HFFc6 (cell line): ENCODE measurements at regions not wholly inside any gene's neighbourhood (a gene's known extent, or its start where the extent isn't known, plus 50 kb on each side); places are given as distances from the start of the nearest gene placed in this dataset.

ENCODE experiments used
- DNase-seq: peaks from one replicate; pipeline ENCODE4 v3.0.0-alpha.2; 2018
- H3K27ac Mint-ChIP-seq: 2 replicates; pipeline ENCODE4 v1.8.0; 2020; ENCODE audit warnings: mild to moderate bottlenecking, mixed read lengths
- H3K27me3 Mint-ChIP-seq: 2 replicates; pipeline ENCODE4 v1.8.0; 2021; ENCODE audit warnings: mild to moderate bottlenecking, moderate library complexity, mixed read lengths; ENCODE audit not compliant: insufficient read depth
- H3K36me3 Mint-ChIP-seq: 2 replicates; pipeline ENCODE4 v1.8.0; 2021; ENCODE audit warnings: low read depth, mixed read lengths
- H3K4me1 Mint-ChIP-seq: 2 replicates; pipeline ENCODE4 v1.8.0; 2020; ENCODE audit warnings: low read depth, mixed read lengths
- H3K4me3 Mint-ChIP-seq: 2 replicates; pipeline ENCODE4 v1.8.0; 2020; ENCODE audit warnings: mild to moderate bottlenecking, moderate library complexity, mixed read lengths
- H3K9me3 Mint-ChIP-seq: 2 replicates; pipeline ENCODE4 v1.8.0; 2020; ENCODE audit warnings: mild to moderate bottlenecking, mixed read lengths
- TF ChIP-seq, protein P1 (sequence below): fragments of 200-600 bp; sonication (generic); IDR thresholded peaks from 2 replicates; pipeline ENCODE4 v1.5.0; 2021; ENCODE audit warnings: antibody characterized with exemption, mild to moderate bottlenecking

DNA sequence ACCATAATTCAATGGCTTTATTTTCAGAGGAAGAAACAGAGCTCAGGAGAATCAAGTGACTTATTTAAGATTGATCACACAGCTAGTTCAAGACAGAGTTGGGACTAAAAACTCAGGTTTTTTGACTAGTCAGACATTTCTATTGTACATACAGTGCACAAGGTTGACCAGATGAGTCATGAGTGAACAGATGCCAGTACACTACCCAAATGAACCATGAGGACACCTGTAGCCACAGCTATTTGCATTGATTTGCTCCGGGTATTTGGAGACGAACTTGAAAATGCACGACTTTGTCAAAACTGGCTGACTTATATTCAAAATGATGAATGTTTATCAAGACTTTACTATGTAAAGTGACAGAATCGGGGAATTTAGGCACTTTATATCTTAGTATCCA lies 161.7 kb upstream of the ST6GALNAC5 start:
- Mint-ChIP-seq H3K4me1 (no peaks in the 10 kb centered on the region), H3K4me3 (no peak overlapping the region), H3K36me3 (no peaks in the 10 kb centered on the region), H3K9me3 (peaks cover 8% of the 10 kb centered on the region; the same call in 1 of the 2 replicates), H3K27me3 (no peaks in the 10 kb centered on the region), H3K27ac (no peak overlapping the region)
- DNase-seq, result no peak
- TF ChIP-seq, protein P1, sequence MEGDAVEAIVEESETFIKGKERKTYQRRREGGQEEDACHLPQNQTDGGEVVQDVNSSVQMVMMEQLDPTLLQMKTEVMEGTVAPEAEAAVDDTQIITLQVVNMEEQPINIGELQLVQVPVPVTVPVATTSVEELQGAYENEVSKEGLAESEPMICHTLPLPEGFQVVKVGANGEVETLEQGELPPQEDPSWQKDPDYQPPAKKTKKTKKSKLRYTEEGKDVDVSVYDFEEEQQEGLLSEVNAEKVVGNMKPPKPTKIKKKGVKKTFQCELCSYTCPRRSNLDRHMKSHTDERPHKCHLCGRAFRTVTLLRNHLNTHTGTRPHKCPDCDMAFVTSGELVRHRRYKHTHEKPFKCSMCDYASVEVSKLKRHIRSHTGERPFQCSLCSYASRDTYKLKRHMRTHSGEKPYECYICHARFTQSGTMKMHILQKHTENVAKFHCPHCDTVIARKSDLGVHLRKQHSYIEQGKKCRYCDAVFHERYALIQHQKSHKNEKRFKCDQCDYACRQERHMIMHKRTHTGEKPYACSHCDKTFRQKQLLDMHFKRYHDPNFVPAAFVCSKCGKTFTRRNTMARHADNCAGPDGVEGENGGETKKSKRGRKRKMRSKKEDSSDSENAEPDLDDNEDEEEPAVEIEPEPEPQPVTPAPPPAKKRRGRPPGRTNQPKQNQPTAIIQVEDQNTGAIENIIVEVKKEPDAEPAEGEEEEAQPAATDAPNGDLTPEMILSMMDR, result no peak

DNA sequence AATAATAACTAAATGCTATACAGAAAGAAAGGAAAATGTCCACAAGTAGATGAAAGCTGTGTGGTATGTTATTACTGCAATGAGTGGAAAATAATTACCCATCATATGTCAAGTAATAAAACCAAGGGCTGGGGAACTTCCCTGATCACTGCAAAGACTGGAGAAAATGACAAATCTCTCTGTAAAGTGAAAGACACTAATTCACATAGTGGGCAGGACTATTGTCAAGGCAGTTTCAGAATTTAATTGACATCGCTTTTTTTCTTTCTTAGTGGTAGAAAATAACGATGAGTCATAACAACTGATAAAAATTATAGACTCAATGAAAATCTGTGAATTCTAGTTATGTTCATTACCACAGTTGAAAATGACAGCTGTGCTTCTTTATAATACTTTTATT lies 153.7 kb upstream of the ST6GALNAC5 start:
- H3K4me1 Mint-ChIP-seq, result no peaks in the 10 kb centered on the region
- DNase-seq, result no peak
- TF ChIP-seq, protein P1, result no peak
- H3K27ac Mint-ChIP-seq, result no peak overlapping the region
- H3K36me3 Mint-ChIP-seq, result no peaks in the 10 kb centered on the region
- no peaks in the 10 kb centered on the region for H3K27me3 Mint-ChIP-seq
- H3K4me3 Mint-ChIP-seq, result no peak overlapping the region
- H3K9me3 Mint-ChIP-seq, result no peaks in the 10 kb centered on the region; the same call in 1 of the 2 replicates

DNA sequence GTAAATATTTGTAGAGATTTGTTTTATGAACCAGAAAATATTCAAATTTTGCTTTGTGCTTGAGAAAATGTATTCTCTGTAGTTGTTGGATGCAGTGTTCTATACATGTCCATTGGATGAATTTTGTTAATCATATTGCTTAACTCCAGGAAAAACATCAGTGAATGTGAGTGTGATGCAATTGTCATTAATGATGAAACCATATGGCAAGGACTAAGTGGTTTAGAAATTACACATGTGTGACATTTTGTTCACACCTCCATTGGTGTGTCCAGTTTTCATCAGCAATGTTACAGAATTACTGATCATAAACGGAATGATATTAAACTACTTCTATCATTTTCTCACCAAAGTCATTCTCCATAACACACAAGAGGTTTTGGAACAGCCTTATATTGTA lies 151.8 kb upstream of the ST6GALNAC5 start:
- H3K9me3 Mint-ChIP-seq, result no peaks in the 10 kb centered on the region; the same call in 1 of the 2 replicates
- no peaks in the 10 kb centered on the region for H3K4me1 Mint-ChIP-seq
- no peak for DNase-seq
- no peak overlapping the region for H3K27ac Mint-ChIP-seq
- TF ChIP-seq, protein P1, result no peak
- no peaks in the 10 kb centered on the region for H3K36me3 Mint-ChIP-seq
- H3K27me3 Mint-ChIP-seq, result no peaks in the 10 kb centered on the region
- H3K4me3 Mint-ChIP-seq, result no peak overlapping the region

DNA sequence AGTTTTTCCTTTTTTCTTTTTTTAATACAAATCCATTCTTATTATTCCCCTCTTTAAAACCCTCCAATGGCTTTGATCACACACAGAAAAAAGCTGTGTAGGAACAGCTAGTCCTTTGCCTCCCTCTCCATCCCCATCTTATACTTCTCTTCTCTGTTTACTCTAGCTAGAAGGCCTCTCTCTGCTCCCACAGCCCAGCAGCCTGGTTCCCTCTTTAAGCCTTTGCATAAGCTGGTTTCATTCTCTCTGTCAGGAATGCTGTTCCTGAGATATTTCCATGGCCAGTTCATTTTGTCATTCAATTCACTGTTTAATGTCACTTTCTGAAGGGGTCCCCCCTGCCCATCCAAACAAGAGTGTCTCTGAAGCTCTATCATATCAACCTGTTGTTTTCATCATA lies 143.3 kb upstream of the ST6GALNAC5 start:
- H3K27ac Mint-ChIP-seq, result no peak overlapping the region
- H3K27me3 Mint-ChIP-seq, result no peaks in the 10 kb centered on the region
- H3K4me3 Mint-ChIP-seq, result no peak overlapping the region
- no peaks in the 10 kb centered on the region for H3K36me3 Mint-ChIP-seq
- DNase-seq, result no peak
- H3K4me1 Mint-ChIP-seq, result no peaks in the 10 kb centered on the region
- TF ChIP-seq, protein P1, result no peak
- H3K9me3 Mint-ChIP-seq, result no peaks in the 10 kb centered on the region

DNA sequence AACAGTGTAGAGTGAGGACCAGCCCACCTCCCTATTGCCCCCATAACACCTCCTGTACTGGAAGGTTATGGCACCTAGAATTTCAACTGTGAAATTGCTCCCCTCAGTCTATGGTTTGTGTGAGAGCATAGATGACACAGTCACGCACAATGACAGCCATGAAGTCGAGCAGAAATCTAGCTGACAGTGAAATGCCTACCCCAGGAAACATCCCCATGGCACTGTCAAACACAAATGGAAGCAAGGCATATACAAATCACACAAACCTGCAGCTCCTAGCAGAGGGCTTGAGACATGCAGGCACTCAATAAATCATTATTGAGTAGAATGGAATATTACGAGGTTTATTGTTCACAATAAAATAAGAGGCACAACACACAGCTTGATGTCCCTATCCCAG lies 142.5 kb upstream of the ST6GALNAC5 start:
- Mint-ChIP-seq H3K36me3 (no peaks in the 10 kb centered on the region), H3K27ac (no peak overlapping the region), H3K4me3 (no peak overlapping the region), H3K27me3 (no peaks in the 10 kb centered on the region), H3K4me1 (no peaks in the 10 kb centered on the region), H3K9me3 (no peaks in the 10 kb centered on the region)
- TF ChIP-seq, protein P1, result no peak
- no peak for DNase-seq
